UCSD-AML1 (cell line): ENCODE measurements at regions not wholly inside any gene's neighbourhood (a gene's known extent, or its start where the extent isn't known, plus 50 kb on each side); places are given as distances from the start of the nearest gene placed in this dataset.

ENCODE experiments used
- DNase-seq: peaks from one replicate; lab custom pipeline; 2025; ENCODE audit not compliant: unreplicated experiment; lab: John Stamatoyannopoulos, UW

DNA sequence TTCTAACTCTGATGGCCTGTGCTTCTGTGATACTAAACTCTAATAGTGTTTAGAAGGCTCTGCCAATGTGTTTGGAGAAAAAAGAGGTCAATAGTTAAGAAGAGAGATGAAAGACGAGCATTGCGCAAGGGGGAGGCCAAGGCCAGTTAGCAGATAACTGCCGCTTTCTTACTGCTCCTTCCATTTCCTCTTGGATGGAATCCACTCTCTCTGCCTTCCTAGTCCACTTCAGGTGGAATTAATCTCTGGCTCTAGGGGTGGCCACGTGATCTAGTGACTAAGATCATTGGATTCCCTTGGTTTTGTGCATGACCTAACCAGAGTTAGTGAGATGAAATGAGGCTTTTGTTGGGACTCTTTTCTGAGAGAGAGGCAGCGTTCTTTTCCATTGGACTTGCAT, 148.3 kb downstream of the ACTL8 start:
- DNase-seq, result no peak

DNA sequence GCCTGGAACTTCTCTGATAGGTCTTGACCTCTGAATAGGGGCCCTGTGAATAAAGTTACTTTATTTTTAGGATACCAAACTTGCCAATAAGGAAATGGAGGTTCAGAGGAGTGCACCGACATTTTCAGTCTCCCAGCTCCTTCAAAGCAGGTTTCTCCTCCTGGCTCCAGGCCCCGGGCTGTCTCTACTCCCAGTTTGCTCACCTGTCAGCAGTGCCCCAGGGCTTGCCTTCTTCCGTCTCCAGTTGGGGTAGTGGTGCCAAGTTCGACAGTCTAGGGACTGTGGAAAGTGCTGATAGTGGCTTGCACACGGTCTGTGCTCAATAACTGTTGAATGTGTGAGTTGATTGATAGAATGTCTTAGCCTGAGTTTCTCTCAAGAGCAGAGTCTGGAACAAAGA, 149.2 kb downstream of the ACTL8 start:
- no peak for DNase-seq

DNA sequence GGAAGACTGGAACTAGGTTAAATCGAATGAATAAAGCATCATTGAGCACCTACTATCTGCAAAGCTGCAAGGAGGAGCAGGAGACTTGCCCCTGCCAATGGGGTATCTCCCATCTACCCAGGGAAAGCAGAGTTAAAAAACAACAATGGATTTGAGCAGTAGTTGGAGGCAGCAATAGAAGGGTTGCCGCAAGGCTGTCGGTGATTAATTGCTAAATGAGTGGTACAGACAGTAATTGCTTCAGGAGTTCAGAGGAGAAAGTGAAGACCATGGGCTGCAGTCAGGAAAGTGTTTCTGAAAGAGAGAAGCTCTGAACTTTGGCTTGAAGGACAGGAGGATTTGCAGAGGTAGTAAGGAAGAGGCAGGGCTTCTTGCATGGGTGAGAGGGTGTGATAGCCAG, 152.9 kb downstream of the ACTL8 start:
- no peak for DNase-seq

DNA sequence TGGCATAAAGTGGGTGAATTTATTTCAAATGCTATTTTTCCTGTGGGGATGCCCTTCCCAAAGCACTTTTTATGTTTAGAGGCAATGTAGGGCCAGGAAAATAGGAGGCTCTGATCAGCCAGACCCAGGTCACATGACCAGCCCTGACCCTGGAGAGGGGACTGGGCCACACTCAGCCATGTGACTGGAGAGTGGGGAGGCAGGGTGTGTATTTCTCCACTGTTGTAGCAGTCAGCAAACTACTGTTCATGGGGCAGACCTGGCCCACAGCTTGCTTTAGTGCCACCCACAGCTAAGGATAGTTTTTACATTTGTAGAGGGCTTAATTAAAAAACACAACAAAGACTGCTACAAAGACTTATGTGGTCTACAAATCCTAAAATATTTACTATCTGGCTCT, 153.8 kb downstream of the ACTL8 start:
- DNase-seq, result no peak

DNA sequence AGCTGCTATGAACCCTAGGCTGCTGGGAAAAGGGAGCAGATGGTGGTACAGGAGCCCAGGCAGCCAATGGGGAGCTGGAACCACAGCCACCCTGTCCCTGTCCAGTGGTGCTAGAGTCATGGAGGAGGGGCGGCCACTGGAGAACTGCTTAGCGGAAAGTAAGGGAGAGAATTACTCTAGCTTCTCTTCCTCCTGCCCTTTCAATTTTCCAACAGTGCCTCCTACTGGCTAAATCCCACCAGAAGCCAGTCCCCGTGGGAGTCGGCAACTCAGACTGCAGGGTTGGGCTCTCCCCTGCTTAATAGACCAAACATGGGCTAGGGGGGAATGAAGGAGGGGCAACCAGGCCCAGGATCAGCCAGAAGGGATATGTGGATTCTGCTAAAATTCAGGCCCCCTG, 154.5 kb downstream of the ACTL8 start:
- no peak for DNase-seq

DNA sequence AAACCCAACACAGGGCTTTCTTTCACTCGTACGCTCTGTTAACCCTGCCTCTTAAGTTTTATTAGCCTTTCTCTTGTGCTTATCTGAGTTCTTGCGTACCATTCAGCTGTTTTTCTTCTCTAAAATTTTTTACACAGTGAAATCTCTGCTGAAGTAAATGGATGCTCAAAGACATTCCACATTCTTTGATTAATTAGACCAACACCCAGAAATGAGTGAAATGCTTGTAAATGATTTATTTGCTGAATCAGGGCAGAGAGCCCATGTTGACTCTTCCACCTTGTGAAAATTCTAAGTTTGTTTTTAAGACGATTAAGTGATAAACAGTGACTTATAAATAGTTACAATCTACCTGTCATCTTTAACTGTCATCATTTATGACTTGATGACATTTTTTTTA, 156.7 kb downstream of the ACTL8 start:
- DNase-seq, result no peak

DNA sequence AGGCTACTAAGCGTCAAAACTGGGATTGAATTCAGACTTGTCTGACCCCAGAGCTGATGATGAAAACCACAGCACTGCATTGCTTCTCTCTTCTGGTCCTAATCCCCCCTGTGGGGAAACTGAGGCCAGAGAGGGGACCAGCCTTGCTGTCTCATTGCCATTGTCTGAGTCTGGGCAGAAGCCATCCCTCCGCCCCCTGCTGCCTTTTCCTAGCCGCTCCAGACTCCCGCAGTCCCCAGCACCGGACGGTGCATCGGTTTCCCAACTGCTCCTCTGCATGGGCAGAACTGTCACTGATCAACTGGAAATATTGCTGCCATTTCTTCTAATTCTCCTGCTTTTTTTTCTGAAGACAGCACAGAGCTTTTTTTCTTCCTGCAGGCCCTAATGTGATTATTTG, 157.4 kb downstream of the ACTL8 start:
- DNase-seq, result no peak

DNA sequence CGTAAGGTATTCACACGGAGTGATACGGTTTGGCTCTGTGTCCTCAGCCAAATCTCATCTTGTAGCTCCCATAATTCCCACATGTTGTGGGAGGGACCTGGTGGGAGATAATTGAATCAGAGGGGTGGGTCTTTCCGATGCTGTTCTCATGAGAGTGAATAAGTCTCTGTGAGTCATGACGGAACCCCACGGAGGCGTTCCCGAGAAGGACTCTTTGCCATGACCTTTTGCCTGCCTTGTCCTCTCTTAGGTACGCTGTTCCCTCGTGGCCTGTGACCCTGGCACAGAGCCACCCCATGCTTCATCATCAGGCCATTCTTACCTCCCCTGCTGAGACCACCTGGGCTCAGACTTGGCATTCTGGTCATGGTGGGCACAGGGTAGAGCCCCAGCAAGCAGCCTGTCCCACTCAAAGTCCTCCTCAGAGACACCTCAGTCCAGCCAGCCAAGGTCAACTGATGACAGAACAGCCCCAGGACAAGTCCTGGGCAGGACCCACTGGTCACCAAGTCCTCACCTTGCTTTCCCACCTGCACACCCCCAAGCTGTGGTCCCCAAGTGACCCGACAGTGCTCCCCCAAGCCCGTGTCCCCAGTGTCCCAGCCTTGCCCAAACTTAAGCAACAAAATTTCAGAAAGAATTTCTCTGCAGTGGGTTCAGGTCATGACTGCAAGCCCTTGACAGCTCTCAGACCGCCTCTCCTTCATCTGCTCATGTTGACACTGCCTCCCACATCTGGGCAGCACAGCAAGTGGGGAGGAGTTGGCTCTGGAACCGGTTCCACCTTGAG, 158.4 kb downstream of the ACTL8 start:
- no peak for DNase-seq

DNA sequence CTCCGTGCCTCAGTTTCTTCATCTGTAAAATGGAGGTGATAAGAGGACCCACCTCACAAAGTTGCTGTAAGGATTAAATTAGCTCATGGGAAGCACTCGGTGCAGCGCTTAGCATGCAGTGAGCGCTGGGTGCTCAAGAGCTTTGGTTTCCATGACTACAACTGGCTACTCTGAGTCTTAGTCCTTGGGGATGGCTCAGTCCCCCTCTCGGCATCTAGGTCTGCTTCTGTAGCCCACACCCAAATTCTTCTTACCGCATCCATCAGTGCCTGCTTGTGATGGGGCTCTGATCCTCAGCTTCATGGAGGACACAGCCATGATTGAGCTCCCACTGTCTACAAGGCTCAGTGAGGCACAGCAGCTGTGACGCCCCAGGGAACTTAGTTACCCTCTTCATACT, 159.0 kb downstream of the ACTL8 start:
- no peak for DNase-seq

DNA sequence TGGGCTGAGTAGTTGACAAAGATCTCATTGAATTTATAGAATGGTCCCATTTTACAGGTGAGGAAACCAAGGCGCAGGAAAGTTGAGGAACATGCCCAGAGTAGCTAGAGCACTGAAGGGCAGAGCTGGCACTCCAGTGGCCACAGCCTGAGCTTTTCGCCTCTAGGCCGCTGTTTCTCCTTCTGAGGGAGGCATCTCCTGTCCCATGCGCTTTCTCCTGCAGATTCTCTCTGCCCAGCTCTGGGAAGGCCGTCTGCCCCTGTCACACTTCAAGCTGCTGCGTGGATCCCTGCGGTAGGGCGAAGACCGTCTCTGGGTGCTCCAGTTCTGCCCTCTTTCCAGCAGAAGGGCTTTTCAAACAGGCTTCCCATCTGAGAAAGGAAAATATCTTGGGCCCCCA, 159.9 kb downstream of the ACTL8 start:
- DNase-seq, result no peak

DNA sequence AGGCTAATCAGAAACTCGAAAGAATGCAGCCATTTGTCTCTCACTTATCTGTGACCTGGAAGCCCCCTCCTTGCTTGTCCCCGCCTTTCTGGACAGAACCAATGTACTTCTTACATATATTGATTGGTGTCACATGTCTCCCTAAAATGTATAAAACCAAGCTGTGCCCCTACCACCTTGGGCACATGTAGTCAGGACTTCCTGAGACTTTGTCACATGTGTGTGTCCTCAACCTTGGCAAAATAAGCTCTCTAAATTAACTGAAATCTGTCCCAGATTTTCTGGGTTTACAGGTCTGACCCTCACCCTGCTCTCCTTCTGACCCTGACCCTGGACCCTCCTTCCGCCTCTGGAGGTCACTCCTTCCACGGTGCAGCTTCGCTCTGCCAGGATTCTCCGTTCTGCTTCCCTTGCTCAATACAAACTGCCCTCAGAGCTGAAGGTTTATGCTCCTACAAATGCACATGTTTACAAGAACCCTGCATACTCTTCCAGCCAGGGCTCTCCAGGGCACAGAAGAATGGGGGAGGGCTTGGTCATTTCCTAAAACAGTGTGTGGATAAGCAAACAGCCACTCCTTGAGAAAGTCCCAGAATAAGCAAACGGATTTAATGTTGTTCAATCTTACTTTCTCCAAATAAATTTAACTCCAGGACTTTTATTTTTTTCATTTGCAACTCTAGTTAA, 160.5 kb downstream of the ACTL8 start:
- no peak for DNase-seq

DNA sequence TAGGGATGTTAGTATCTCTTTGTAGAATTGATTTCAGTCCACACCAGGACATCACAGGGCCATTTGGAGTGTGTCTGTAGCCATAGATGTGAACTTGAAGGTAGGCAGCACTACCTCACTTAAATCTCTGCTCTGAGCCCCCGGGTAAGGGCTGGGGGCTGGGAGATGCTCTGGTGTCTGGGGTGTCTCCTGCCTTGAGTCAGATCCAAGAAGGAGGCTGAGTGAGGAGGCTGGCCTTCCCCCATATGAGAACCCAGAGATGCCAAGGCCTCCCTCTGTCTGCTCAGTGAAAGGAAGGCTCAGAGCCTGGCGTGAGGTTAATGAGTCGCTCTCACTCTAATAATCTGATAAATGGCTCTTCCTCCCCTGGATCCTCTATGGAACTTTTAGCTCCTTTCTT, 161.6 kb downstream of the ACTL8 start:
- DNase-seq, result no peak

DNA sequence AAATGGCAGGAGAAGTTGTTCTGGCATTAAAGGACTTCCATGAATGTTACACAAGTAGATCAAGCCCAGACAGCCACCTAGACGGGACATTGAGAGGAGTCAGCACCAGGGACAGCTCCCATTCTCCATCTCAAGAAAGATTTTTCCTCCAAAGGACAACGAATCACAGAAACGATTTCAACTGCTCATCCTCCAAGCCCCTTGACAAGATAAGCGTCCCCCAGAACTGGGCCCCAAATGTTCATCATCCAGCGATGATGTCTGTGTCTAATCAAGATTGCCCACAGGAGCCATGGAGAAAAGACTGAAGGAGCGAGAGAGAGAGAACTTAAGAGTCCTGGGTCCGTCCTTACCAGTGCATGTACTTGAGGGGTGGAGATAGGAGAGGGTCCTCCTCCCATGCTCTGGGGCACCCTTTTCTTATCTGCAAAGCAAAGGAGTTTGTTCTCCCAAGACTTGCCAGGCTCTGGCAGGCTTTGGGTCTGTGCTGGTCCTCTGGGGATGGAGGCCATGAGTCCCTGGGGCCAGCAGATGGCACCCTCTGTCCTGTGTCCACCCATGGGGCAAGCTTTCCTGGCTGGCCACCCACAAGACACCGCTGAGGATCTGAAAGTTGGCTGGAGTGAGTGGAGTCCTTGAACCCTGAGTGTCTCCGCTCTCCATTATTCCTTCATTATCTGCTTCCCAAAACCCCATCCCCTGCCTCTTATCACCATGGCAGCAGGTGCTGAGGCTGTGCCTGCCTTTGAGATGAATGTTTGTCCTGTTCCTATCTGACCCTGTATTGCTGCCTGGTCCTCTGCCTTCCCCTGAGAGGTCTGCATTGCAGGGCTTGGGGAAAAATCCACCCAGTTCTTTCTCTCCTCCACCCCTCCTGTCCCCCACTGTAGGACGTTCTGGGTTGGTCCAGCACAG, 164.6 kb downstream of the ACTL8 start:
- DNase-seq, result no peak

DNA sequence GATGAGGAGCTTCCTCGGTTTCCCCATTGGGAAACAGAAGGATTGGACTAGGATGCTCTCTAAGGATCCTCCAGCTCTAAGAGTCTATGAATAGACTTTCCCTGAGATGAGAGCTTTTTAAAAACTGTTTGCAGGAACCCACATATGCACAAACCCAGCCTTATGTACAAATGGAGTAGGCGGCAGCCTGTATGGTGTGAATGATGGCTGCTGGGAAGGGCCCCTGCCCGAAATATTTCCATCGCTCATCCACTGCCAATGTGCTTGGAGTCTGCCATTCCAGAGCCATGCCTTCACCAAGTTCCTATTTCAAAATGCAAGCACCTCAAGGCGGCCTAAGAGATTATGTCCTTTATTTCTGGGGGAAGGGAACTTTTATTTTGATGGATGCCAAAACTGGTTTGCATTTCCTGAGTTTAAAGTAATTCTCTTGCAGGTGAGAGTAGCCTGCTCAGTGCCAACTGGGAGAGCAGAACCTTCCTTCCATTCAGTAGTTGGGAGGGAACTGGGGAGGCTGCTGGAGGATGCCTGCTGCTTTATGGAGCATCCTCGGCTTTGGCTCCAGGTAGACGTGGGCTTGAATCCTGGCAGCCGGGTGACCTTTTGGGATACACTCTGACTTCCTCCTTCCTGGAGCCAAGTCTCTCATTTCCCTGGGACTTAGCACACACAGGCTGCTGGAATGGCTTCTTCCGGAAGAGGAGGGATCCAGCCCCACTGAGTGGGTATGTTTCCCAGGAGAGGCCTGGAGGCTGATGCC, 165.9 kb downstream of the ACTL8 start:
- DNase-seq, result no peak

DNA sequence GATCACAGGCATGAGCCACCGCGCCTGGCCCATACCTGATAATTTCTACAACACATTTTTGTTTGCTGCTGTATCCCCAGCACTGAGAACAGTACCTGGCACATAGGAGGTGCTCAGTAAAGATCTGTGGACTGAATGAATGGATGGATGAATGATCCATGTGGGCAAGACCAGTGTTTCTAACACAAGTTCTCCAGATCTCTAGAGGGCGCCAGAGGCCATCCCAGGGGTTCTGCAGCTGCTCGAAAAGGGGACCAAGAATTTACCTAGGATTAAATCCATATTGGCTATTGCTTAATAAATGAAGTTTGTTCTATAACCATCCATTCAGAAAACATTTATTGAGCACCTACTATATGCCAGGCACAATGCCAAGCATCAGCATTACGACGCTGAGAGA, 167.7 kb downstream of the ACTL8 start:
- DNase-seq, result peak; percentile 27

DNA sequence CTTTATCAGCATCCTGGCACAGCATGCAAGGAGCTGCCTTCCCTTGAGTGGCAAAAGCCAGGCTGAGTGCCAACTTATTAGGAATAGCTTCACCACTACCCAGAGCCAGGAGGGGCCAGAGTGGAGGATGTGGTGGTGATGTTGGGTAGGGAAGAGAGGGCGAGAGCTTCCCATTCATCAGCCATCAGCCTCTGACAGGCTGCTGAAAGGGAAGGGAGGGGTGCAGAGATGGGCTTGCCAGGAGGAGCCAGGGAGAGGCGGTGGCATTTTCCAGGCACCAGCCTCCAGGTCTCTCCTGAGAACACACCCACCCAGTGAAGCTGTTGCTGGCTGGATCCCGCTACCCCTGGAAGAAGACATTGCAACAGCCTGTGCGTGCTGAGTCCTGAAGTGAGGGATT, 168.5 kb downstream of the ACTL8 start:
- no peak for DNase-seq

DNA sequence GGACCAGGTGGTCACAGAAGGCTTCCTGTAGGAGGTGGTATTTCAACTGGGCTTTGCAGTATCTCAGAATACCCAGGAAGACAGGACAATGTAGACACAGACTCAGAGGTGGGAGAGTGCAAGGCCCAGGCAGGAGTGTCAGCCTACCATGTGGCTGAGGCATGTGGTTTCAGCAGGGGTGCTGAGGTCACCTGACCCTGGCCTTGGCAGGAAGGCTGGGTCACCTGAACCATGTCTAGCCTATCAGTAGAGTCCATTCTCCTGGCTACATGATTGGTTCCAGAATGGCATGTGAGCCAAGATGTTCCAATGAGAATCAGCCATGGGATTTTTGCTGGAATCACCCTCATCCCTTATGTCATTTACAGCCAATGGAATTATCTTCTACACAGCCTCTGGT, 169.4 kb downstream of the ACTL8 start:
- no peak for DNase-seq

DNA sequence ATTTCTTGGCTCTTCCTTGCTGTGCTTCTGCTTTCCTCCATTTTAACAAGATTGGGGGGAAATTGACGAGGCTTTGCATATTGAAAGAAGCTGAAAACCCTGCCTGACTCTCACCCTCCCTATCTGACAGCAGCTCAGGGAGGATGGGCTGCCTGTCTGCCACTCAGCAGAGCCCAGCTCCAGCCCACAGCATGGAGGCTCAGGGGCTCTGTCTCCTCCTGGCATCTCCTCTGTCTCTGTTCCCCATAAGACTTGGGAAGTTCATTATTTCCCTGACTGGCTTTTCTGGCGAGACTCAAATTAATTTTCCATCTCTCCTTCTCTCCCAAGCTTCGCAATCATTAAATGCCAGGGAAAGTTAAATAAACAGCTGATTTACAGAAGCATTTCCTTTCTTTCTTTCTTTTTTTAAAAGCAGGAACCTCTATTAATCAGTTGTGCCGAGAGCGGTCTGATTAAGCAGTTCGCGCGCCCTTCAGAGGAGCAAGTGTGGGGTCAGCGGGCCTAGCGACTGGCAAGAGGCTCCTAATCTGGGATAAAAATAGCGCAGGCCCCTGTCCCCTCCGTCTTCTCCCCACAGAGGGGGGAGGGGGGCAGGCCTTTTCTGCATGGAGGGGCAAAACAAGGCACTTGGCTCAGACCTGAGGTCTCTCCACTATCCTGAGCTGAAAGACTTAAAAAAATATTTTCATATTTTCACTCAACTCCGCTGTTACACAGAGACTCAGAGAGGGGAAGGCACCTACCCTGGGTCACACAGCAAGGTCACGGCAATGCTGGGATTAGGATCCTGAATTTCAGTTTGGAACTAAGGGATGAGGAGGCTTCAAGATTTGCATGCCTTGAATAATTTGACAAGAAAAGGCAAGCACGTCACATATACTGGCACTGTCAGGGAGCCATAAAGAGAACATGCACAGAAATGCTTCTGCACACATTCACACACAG, 170.4 kb downstream of the ACTL8 start:
- no peak for DNase-seq

DNA sequence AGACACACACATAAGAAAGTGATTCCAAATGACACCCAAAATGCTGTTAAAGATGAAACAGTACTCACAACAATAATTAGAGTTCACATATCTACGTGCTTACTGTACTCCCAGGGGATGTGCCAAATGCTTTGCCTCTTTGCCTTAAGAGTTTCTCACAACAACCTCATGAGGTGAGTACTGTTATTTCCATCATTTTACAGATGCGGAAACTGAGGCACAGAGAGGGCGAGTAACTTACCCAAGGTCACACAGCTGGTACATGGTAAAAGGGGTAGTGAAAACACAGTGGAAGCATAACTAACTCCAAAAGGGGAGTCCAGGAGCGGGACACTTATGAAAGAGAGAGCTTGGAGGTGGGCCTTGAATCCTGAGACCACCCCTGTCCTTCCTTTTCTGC, 171.8 kb downstream of the ACTL8 start:
- DNase-seq, result no peak

DNA sequence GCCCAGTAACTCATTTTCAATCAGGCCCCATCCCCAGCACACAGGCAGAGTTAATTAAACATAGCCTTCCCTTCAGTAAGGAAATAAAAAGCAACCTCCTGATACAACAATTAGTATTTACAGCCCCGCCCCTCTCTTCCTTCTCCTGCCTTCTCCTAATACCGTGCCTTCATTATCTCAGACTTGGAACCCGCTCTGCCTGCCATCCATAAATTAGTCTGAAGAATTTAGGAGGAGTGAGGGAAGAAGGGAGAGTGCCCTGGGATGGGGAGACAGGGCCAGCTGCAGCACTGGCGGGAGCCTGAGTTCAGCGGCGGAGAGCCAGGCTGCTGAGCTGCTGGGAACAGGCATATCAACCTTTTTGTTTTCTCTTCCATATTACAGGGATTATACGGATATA, 172.8 kb downstream of the ACTL8 start:
- DNase-seq, result no peak
